WERI-Rb-1 (cell line): ENCODE measurements at regions not wholly inside any gene's neighbourhood (a gene's known extent, or its start where the extent isn't known, plus 50 kb on each side); places are given as distances from the start of the nearest gene placed in this dataset.

Experiments used
- DNase-seq: peaks from one replicate; pipeline ENCODE4 v3.0.0-alpha.2; 2020
- H3K27ac ChIP-seq: fragments of 250-450 bp; sonication (Bioruptor Pico); 2 replicates; pipeline ENCODE4 v1.5.1; 2020; ENCODE audit warnings: mild to moderate bottlenecking, moderate library complexity
- H3K27me3 ChIP-seq: fragments of 250-450 bp; sonication (Bioruptor Pico); 2 replicates; pipeline ENCODE4 v1.5.1; 2021; ENCODE audit warnings: mild to moderate bottlenecking, low read depth, moderate library complexity; ENCODE audit not compliant: insufficient read depth, severe bottlenecking
- H3K36me3 ChIP-seq: fragments of 250-450 bp; sonication (Bioruptor Pico); 2 replicates; pipeline ENCODE4 v1.5.1; 2020; ENCODE audit warnings: mild to moderate bottlenecking, moderate library complexity
- H3K4me3 ChIP-seq: 2 replicates; pipeline ENCODE4 v1.5.1; 2011; ENCODE audit warnings: low read depth, mild to moderate bottlenecking, control low read depth, low read length
- H3K9me3 ChIP-seq: fragments of 250-450 bp; sonication (Bioruptor Pico); 2 replicates; pipeline ENCODE4 v1.5.1; 2021; ENCODE audit warnings: mild to moderate bottlenecking, moderate library complexity; ENCODE audit not compliant: severe bottlenecking
- CTCF ChIP-seq: IDR thresholded peaks from 2 replicates; pipeline ENCODE4 v1.5.1; 2011; ENCODE audit warnings: low read depth, mild to moderate bottlenecking, control low read depth, inconsistent platforms, low read length

DNA sequence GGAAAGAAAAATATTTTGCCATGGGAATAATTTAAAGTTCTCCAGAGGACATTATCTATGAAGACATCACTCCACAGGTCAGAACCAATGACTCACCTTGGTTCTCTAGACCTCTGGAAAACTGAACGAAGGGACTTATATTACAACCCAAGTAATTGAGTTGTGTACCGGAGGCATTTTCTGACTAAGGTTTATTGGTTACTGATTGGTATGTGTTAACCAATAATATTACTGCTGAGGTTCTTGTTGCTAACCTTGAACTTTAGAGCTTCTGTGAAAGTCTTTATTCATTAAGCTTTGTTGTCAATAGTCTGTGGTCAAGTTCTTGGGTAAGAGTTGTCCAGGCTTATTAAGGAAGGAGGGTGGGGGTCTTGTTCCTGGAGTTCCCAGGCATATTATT lies 78.1 kb upstream of the MTPN start:
- no peaks in the 10 kb centered on the region for H3K36me3 ChIP-seq
- TF ChIP-seq CTCF: no peak
- H3K27ac ChIP-seq: no peak overlapping the region
- no peaks in the 10 kb centered on the region for H3K27me3 ChIP-seq
- no peak for DNase-seq
- H3K9me3 ChIP-seq: no peaks in the 10 kb centered on the region
- no peak overlapping the region for H3K4me3 ChIP-seq

GRCh38 chr7:136053689-136054485 lies 76.7 kb upstream of the MTPN start:
- no peaks in the 10 kb centered on the region for H3K36me3 ChIP-seq
- TF ChIP-seq CTCF: no peak
- no peak overlapping the region for H3K4me3 ChIP-seq
- H3K27me3 ChIP-seq: no peaks in the 10 kb centered on the region
- H3K27ac ChIP-seq: no peak overlapping the region
- DNase-seq: no peak
- H3K9me3 ChIP-seq: no peaks in the 10 kb centered on the region

- no peak for TF ChIP-seq CTCF
- DNase-seq: no peak
- Histone ChIP-seq H3K27ac (peak overlapping the region; percentile 61), H3K9me3 (peaks cover 5% of the 10 kb centered on the region), H3K4me3 (no peak overlapping the region; the same call in 1 of the 2 replicates), H3K27me3 (no peaks in the 10 kb centered on the region), H3K36me3 (no peaks in the 10 kb centered on the region)
Measured at GRCh38 chr7:136051203-136051928, 74.2 kb upstream of the MTPN start.

DNA sequence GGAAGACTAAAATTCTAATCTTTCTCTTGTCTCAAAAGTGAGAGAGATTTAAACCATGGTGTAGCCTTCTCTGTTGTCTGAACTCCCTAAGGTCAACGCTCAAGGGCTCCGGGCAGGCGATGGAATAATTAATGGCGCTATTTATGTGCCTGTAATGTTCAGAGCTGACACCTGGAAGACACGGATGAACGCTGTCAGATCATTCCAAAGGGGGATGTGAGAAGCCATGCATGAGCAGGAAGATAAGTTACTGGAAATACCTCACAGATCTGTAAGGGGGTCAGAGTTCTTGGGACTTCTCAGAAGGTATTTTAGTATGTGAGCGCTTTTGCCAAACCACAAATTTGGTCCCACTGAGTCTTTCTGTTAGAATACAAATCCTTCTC lies 73.3 kb upstream of the MTPN start:
- peak; percentile 66 for DNase-seq
- Histone ChIP-seq H3K27ac (peak overlapping the region; percentile 61), H3K9me3 (peaks cover 5% of the 10 kb centered on the region), H3K27me3 (no peaks in the 10 kb centered on the region), H3K36me3 (no peaks in the 10 kb centered on the region), H3K4me3 (peak overlapping the region; percentile 42)
- no peak for TF ChIP-seq CTCF

DNA sequence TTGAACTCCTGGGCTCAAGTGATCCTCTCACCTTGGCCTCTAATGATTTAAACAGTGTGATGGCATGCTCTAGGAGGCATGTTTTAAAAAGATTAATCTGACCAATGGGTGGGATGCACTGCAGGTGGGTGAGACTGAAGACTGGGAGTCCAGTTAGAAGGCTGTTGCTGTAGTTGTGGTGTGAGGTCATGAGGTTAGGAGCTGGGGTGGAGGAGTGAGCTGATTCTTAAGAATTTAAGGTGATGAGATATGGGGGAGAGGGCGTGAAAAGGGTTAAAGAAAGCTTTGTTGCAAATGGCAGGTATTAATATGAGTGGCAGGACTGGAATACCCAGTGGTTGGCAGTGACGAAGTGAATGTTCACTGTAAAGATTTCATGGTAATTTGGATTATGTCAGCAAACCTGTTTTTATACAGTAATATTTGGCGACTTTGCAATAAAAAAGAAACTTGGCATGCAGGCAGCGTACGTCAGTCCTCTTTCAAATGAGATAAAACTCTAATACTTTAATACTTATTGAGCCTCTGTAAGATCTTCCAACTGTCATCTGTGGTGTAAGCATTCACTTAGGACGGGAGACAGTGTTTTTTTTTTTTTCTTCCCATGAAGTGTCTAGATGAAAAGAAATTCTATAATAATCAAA lies 72.8 kb upstream of the MTPN start:
- peak overlapping the region; percentile 61 for H3K27ac ChIP-seq
- H3K9me3 ChIP-seq: peaks cover 5% of the 10 kb centered on the region
- no peak for DNase-seq
- H3K36me3 ChIP-seq: no peaks in the 10 kb centered on the region
- H3K27me3 ChIP-seq: no peaks in the 10 kb centered on the region
- no peak for TF ChIP-seq CTCF
- H3K4me3 ChIP-seq: peak overlapping the region; percentile 42
